Gastroesophageal sphincter (tissue), 4 donors: ENCODE measurements at regions not wholly inside any gene's neighbourhood (a gene's known extent, or its start where the extent isn't known, plus 50 kb on each side); places are given as distances from the start of the nearest gene placed in this dataset.
"Not testable (repeated sequence)": the region's sequence is repeated elsewhere in the genome, so short reads cannot be mapped to it uniquely, and the experiment has no call there.

Experiments used
- ATAC-seq: fragments of 150-250 bp; one replicate; pipeline ENCODE4 v1.9.1; 2016; ENCODE audit warnings: mild to moderate bottlenecking, moderate library complexity
- H3K27ac ChIP-seq, 4 donors: fragments of 200-600 bp; sonication (generic) in 3 of 4; 1 replicate in 3 of 4; 2 replicates in 1 of 4; pipeline ENCODE4 v1.5.1; 2016 to 2019
- H3K27me3 ChIP-seq: fragments of 200-600 bp; sonication (generic); one replicate; pipeline ENCODE4 v1.5.1; 2019
- H3K36me3 ChIP-seq, 2 donors: fragments of 200-600 bp; sonication (generic); one replicate each; pipeline ENCODE4 v1.5.1; 2019; ENCODE audit warnings: control low read depth in 1 of 2
- H3K4me1 ChIP-seq, 3 donors: fragments of 200-600 bp; sonication (generic); 1 replicate in 2 of 3; 2 replicates in 1 of 3; pipeline ENCODE4 v1.5.1; 2016 to 2019; ENCODE audit warnings: control low read depth in 2 of 3
- H3K4me3 ChIP-seq, 2 donors: fragments of 200-600 bp; sonication (generic); one replicate each; pipeline ENCODE4 v1.5.1; 2019; ENCODE audit warnings: mild to moderate bottlenecking in 1 of 2, moderate library complexity in 1 of 2
- H3K9me3 ChIP-seq, 3 donors: fragments of 200-600 bp; sonication (generic); one replicate each; pipeline ENCODE4 v1.5.1; 2017 to 2019; ENCODE audit warnings: control low read depth in 2 of 3
- EP300 ChIP-seq: sonication (generic); formaldehyde crosslinking; IDR thresholded peaks from one replicate; pipeline ENCODE4 v1.6.1; 2017; ENCODE audit warnings: antibody characterized with exemption, mild to moderate bottlenecking
- POLR2A ChIP-seq, 2 donors: fragments of 450-650 bp; IDR thresholded peaks; one replicate each; pipeline ENCODE4 v1.6.1; 2017; ENCODE audit warnings: antibody characterized with exemption in 2 of 2, mild to moderate bottlenecking in 2 of 2, moderate library complexity in 1 of 2
- POLR2AphosphoS5 ChIP-seq: sonication (generic); formaldehyde crosslinking; IDR thresholded peaks from one replicate; pipeline ENCODE4 v1.6.1; 2017; ENCODE audit warnings: antibody characterized with exemption
- WGBS, 2 donors: methylation state at CpG; one replicate each; pipeline ENCODE4 v1.1.5; 2018; ENCODE audit warnings: low coverage in 1 of 2; 5-methylcytosine and 5-hydroxymethylcytosine counted together
- TF ChIP-seq, protein P1 (sequence below), 4 experiments: fragments of 200-600 bp in 2 of 4; fragments of 450-650 bp in 2 of 4; sonication (generic) in 1 of 4; IDR thresholded peaks; one replicate each; pipeline ENCODE4 v1.5.1; 2017 to 2019; ENCODE audit warnings: antibody characterized with exemption in 4 of 4, mild to moderate bottlenecking in 2 of 4, moderate library complexity in 2 of 4

DNA sequence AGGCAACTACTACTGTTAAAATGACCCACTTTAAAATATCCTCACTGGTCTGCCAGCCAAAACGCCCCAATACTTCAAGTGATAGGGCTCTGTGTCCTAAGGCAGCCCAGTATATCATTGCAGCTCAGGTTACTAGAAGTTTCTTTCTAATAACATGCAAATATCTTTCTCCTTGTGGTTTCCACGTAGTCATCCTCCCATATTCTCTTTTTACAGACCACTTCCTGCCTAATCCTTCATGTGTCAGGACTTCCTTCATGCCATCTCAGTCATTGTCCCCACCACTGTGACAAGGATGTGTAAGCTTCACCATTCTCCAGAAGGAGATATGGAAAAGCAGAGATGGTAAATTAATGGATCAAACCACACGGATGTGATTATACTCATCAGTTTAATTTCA lies 813.7 kb downstream of the MAT2B start:
- no peaks in the 10 kb centered on the region for H3K4me1 ChIP-seq
- H3K4me3 ChIP-seq: no peak overlapping the region
- 65 to 84% methylated on average over 3 of the region's 3 CpGs for WGBS, 2 donors
- ATAC-seq: no peak
- no peaks in the 10 kb centered on the region for H3K9me3 ChIP-seq
- H3K27ac ChIP-seq: no peak overlapping the region
- no peaks in the 10 kb centered on the region for H3K27me3 ChIP-seq
- no peak for TF ChIP-seq EP300
- no peaks in the 10 kb centered on the region for H3K36me3 ChIP-seq

DNA sequence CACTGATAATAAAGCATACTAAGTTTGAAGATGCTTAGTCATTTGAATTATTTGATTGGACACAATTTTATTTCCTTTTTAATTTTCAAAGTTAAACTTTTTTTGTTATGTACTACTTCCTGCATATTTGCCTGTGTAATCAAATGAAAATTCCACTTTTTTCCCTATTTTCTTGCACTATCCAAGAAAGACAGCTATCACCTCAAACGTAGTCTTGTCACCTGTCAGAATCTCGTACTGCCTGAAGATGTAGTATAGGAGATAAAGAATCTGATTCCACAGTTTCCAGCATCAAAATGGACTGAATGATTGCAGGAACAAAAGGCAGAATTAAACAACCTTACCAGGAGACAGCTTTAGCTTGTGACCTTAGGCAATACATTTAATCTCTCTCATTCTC lies 818.8 kb downstream of the MAT2B start:
- no peak for TF ChIP-seq EP300
- TF ChIP-seq, protein P1, sequence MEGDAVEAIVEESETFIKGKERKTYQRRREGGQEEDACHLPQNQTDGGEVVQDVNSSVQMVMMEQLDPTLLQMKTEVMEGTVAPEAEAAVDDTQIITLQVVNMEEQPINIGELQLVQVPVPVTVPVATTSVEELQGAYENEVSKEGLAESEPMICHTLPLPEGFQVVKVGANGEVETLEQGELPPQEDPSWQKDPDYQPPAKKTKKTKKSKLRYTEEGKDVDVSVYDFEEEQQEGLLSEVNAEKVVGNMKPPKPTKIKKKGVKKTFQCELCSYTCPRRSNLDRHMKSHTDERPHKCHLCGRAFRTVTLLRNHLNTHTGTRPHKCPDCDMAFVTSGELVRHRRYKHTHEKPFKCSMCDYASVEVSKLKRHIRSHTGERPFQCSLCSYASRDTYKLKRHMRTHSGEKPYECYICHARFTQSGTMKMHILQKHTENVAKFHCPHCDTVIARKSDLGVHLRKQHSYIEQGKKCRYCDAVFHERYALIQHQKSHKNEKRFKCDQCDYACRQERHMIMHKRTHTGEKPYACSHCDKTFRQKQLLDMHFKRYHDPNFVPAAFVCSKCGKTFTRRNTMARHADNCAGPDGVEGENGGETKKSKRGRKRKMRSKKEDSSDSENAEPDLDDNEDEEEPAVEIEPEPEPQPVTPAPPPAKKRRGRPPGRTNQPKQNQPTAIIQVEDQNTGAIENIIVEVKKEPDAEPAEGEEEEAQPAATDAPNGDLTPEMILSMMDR (IDR thresholded peaks at IDR 0.05): no peak
- no peak for TF ChIP-seq POLR2A (IDR thresholded peaks at IDR 0.05)
- TF ChIP-seq POLR2AphosphoS5: no peak
- H3K4me1 ChIP-seq: no peaks in the 10 kb centered on the region
- WGBS, 2 donors: 38 to 40% methylated on average over 2 of the region's 2 CpGs
- no peak overlapping the region for H3K27ac ChIP-seq
- H3K27me3 ChIP-seq: no peaks in the 10 kb centered on the region
- H3K36me3 ChIP-seq: no peaks in the 10 kb centered on the region
- peaks cover 0 to 9% (median 0%) of the 10 kb centered on the region in 3 donors for H3K9me3 ChIP-seq
- H3K4me3 ChIP-seq: no peak overlapping the region
- no peak for ATAC-seq

DNA sequence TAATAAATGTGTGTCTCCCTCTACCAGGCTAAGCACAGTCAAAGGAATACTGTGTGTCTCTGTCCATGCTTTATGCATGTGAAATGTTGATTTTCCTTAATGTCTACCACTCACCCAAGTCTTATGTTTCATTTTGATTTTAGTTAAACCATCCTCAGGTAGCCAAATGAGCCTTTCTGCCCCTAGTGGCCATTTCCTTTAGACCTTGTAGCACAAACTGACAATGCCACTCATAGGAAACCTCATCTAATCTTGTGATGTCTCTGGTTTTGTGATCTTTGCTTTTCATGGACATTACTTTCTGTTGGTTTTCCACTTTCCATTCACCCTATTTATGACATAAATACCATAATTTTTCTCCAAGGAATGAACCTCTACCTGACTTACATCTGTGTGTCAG lies 820.8 kb downstream of the MAT2B start:
- peaks cover 0 to 9% (median 0%) of the 10 kb centered on the region in 3 donors for H3K9me3 ChIP-seq
- no peaks in the 10 kb centered on the region for H3K27me3 ChIP-seq
- no peak overlapping the region for H3K27ac ChIP-seq
- no peaks in the 10 kb centered on the region for H3K4me1 ChIP-seq
- no peak for ATAC-seq
- no peaks in the 10 kb centered on the region for H3K36me3 ChIP-seq
- TF ChIP-seq POLR2AphosphoS5: no peak
- TF ChIP-seq, protein P1 (IDR thresholded peaks at IDR 0.05): no peak
- no peak for TF ChIP-seq EP300
- no peak for TF ChIP-seq POLR2A (IDR thresholded peaks at IDR 0.05)
- no peak overlapping the region for H3K4me3 ChIP-seq

DNA sequence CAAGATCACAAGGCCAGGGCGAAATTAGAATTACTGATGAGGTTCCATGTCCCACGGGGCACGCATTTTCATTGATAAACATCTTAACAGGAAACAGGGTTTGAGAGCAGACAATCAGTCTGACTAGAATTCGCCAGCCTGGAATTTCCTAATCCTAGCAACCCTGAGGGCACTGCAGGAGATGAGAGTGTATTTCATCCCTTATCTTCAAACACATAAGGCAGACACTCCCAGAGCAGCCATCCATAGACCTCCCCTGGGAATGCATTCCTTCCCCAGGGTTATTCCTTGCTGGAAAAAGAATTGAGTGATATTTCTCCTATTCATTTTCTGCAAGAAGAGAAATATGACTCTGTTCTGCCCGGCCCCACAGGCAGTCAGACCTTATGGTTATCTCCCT lies 821.7 kb downstream of the MAT2B start:
- not testable (repeated sequence) for H3K4me1 ChIP-seq, ATAC-seq, H3K27ac ChIP-seq, H3K36me3 ChIP-seq, H3K9me3 ChIP-seq, H3K27me3 ChIP-seq, H3K4me3 ChIP-seq
- WGBS, 2 donors: 82 to 87% methylated on average over 5 of the region's 5 CpGs

DNA sequence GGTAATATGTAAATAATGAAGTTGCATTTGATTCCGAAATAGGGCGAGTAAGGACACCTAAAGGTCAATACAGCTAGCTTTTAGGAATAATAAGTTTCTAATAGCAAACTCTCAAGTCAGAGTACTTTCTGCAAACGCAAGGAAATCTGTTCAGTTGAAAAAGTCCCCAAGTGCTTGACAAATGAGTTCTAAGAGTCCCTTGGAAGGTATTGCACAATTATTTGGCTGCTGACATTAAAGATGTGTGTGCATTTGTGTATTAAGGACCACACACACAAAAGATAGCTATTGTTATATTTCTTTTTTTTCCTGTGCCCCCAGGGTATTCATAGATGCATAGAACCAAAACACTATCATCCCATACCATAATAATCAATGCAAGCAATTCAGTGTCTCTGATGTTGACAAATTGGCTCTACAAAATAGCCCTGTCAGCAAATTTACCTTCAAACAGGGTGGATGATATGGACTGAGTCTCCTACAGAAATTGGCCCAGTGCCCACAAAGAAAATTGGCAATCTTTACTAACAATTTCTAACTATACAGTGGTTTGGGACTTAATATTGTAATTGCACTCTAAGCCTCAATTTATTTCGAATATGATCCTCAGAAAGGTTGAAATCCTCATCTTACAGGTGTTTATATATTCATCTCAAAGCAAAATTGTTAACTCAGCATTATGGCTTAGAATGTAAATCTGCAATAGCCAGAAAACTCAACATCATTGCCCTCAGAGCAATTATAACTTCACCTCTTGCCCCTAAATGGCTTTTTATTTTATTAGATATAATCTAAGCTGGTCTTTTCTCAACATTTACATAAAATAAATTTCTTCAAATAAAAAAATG lies 827.2 kb downstream of the MAT2B start:
- Histone ChIP-seq H3K4me3 (no peak overlapping the region), H3K4me1 (no peaks in the 10 kb centered on the region), H3K27ac (no peak overlapping the region), H3K27me3 (no peaks in the 10 kb centered on the region), H3K36me3 (no peaks in the 10 kb centered on the region), H3K9me3 (no peaks in the 10 kb centered on the region)
- WGBS, 2 donors: 51 to 75% methylated on average over 4 of the region's 4 CpGs
- ATAC-seq: no peak
- TF ChIP-seq EP300 (no peak), POLR2AphosphoS5 (no peak)
- TF ChIP-seq, protein P1 (IDR thresholded peaks at IDR 0.05): no peak

DNA sequence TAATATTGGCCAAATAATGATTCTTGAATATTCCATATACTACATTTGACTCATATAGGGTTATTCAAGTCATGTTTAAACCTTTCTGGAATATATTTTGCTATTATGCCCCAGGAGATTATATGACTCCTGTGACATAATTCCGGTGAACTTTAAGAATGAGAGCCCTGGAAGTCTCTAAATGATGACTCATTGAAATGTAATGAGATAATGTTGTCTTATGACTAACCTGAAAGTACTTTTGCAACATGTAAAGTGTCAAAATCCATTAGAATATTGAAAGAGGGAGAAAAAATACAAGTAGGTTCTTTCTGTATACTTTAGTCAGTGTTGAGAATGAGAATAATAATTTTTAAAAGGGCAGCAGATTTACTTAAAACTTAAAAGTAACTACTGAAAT lies 830.4 kb downstream of the MAT2B start:
- H3K27me3 ChIP-seq: no peaks in the 10 kb centered on the region
- 50 to 64% methylated on average over 1 of the region's 1 CpG for WGBS, 2 donors
- H3K4me3 ChIP-seq: no peak overlapping the region
- H3K9me3 ChIP-seq: no peaks in the 10 kb centered on the region
- H3K36me3 ChIP-seq: no peaks in the 10 kb centered on the region
- no peaks in the 10 kb centered on the region for H3K4me1 ChIP-seq
- H3K27ac ChIP-seq: no peak overlapping the region
- ATAC-seq: no peak
- TF ChIP-seq EP300 (no peak), POLR2AphosphoS5 (no peak), POLR2A (IDR thresholded peaks at IDR 0.05) (no peak)
- TF ChIP-seq, protein P1 (IDR thresholded peaks at IDR 0.05): no peak
